ENCODE measurements at regions not wholly inside any gene's neighbourhood (a gene's known extent, or its start where the extent isn't known, plus 50 kb on each side); places are given as distances from the start of the nearest gene placed in this dataset.

DNA sequence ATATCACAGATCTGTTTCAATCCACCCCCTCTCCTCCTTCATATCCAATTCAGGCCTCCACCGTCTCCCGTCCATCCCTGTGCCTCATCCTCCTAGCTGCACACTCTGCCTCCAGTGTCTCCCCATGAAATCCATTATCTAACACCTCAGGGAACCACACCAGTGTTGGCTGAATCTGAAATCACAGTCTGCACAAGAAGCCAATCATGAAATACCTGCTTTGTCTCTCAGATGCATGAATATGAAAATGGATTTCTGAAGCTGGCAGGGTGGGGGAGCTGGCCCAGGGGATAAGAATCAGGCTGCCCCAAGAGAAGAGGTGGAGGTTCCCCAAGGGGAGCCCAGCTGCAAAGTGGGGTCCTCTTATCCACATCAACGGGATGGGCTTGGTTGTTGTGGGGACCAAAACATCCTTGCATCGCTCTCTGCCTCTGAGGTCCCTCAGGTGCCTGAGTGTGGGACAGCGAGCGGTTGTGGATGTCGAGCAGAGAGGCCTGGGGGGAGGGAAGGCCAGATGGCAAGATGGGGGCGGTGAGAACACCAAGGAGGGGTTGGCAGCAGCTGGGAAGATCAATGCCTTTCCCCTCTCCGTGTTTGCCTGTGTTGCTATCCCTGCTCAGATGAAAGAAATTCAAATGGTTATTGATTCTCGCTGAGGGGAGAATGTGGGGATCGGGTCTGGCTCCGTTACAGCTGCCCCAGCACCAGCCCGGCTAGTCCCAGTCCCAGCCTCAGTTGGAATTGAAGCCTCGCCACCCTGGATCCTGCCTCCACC is 237.3 kb upstream of the POU3F1 start (continued):
- TF ChIP-seq ZNF462 (CRISPR knock-in tag; IDR thresholded peaks at IDR 0.05) (no peak), ZNF114 (CRISPR knock-in tag; IDR thresholded peaks at IDR 0.05) (no peak)

GRCh38 chr1:38279148-38279547 is 232.6 kb upstream of the POU3F1 start:
- Histone ChIP-seq H2AFZ (no peak overlapping the region), H3K4me2 (no peak overlapping the region), H3K9me2 (ENCODE audit: insufficient read depth) (peaks cover 8% of the 10 kb centered on the region; the same call in 1 of the 2 replicates), H3K4me1 (ENCODE audit: insufficient read depth) (no peaks in the 10 kb centered on the region), H3K79me2 (replicated peaks; ENCODE audit: insufficient read depth) (no peaks in the 10 kb centered on the region), H3K4me3 (no peak overlapping the region), H3F3A (replicated peaks; ENCODE audit: low read depth) (no peaks in the 10 kb centered on the region), H3K36me3 (ENCODE audit: insufficient read depth) (peaks cover 17% of the 10 kb centered on the region), H3K27ac (ENCODE audit: low read depth) (no peak overlapping the region), H3K27me3 (ENCODE audit: insufficient read depth) (no peaks in the 10 kb centered on the region), H4K20me1 (replicated peaks; ENCODE audit: insufficient read depth) (no peaks in the 10 kb centered on the region)
- DNase-seq (ENCODE audit: low spot score) (no peak), ATAC-seq (no peak)
- H3K9me3 Mint-ChIP-seq = peaks cover 44% of the 10 kb centered on the region
- H3K36me3 Mint-ChIP-seq (ENCODE audit: low read depth) = peaks cover 31% of the 10 kb centered on the region
- H3K27ac Mint-ChIP-seq = no peak overlapping the region
- peaks cover 9% of the 10 kb centered on the region for H3K27me3 Mint-ChIP-seq (ENCODE audit: insufficient read depth, low read depth, poor library complexity)
- H3K4me3 Mint-ChIP-seq = no peak overlapping the region
- TF ChIP-seq CREB1 (CRISPR knock-in tag; IDR thresholded peaks at IDR 0.05; ENCODE audit: low read depth) (no peak), ZNF114 (CRISPR knock-in tag; IDR thresholded peaks at IDR 0.05) (no peak), EZH2 (IDR thresholded peaks at IDR 0.05; ENCODE audit: low read depth, unreplicated experiment) (no peak), ETS1 (IDR thresholded peaks at IDR 0.05) (no peak), POLR2AphosphoS5 (IDR thresholded peaks at IDR 0.05; ENCODE audit: low read depth) (no peak), JUNB (IDR thresholded peaks at IDR 0.05; ENCODE audit: unreplicated experiment) (no peak)
- TF ChIP-seq, protein P1, sequence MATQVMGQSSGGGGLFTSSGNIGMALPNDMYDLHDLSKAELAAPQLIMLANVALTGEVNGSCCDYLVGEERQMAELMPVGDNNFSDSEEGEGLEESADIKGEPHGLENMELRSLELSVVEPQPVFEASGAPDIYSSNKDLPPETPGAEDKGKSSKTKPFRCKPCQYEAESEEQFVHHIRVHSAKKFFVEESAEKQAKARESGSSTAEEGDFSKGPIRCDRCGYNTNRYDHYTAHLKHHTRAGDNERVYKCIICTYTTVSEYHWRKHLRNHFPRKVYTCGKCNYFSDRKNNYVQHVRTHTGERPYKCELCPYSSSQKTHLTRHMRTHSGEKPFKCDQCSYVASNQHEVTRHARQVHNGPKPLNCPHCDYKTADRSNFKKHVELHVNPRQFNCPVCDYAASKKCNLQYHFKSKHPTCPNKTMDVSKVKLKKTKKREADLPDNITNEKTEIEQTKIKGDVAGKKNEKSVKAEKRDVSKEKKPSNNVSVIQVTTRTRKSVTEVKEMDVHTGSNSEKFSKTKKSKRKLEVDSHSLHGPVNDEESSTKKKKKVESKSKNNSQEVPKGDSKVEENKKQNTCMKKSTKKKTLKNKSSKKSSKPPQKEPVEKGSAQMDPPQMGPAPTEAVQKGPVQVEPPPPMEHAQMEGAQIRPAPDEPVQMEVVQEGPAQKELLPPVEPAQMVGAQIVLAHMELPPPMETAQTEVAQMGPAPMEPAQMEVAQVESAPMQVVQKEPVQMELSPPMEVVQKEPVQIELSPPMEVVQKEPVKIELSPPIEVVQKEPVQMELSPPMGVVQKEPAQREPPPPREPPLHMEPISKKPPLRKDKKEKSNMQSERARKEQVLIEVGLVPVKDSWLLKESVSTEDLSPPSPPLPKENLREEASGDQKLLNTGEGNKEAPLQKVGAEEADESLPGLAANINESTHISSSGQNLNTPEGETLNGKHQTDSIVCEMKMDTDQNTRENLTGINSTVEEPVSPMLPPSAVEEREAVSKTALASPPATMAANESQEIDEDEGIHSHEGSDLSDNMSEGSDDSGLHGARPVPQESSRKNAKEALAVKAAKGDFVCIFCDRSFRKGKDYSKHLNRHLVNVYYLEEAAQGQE (IDR thresholded peaks at IDR 0.05; ENCODE audit: unreplicated experiment) = no peak
- H3K4me1 Mint-ChIP-seq = peaks cover 4% of the 10 kb centered on the region

All from GM23338 (cell line).